CD4-positive, alpha-beta T cell treated with Interferon gamma for 1 hour (primary cell): ENCODE measurements at regions not wholly inside any gene's neighbourhood (a gene's known extent, or its start where the extent isn't known, plus 50 kb on each side); places are given as distances from the start of the nearest gene placed in this dataset.

Experiments used
- DNase-seq: peaks from one replicate; pipeline ENCODE4 v3.0.0-alpha.2; 2020

- no peak for DNase-seq
Observed at GRCh38 chr19:31160336-31160926, 188.8 kb downstream of the TSHZ3 start.

GRCh38 chr19:31154021-31154420, 195.2 kb downstream of the TSHZ3 start:
- DNase-seq = no peak

- no peak for DNase-seq
Observed at GRCh38 chr19:31152906-31153305, 196.3 kb downstream of the TSHZ3 start.

- no peak for DNase-seq
Observed at GRCh38 chr19:31149441-31149941, 199.7 kb downstream of the TSHZ3 start.

GRCh38 chr19:31148671-31149070, 200.6 kb downstream of the TSHZ3 start:
- DNase-seq = no peak

GRCh38 chr19:31147234-31147633, 202.0 kb downstream of the TSHZ3 start:
- DNase-seq = no peak

- DNase-seq = no peak
Observed at GRCh38 chr19:31146546-31147183, 202.6 kb downstream of the TSHZ3 start.

GRCh38 chr19:31146015-31146414, 203.2 kb downstream of the TSHZ3 start:
- no peak for DNase-seq

- DNase-seq = no peak
Observed at GRCh38 chr19:31145007-31145406, 204.2 kb downstream of the TSHZ3 start.

- no peak for DNase-seq
Observed at GRCh38 chr19:31144075-31144870, 205.0 kb downstream of the TSHZ3 start.

- no peak for DNase-seq
Observed at GRCh38 chr19:31141301-31141700, 207.9 kb downstream of the TSHZ3 start.

- DNase-seq = no peak
Observed at GRCh38 chr19:31140717-31141116, 208.5 kb downstream of the TSHZ3 start.

- no peak for DNase-seq
Observed at GRCh38 chr19:31139871-31140505, 209.2 kb downstream of the TSHZ3 start.

GRCh38 chr19:31138077-31138476, 211.2 kb downstream of the TSHZ3 start:
- no peak for DNase-seq

GRCh38 chr19:31135841-31136240, 213.4 kb downstream of the TSHZ3 start:
- DNase-seq = no peak

GRCh38 chr19:31132753-31133110, 216.5 kb downstream of the TSHZ3 start:
- DNase-seq = no peak

- DNase-seq = no peak
Observed at GRCh38 chr19:31128291-31128690, 220.9 kb downstream of the TSHZ3 start.

GRCh38 chr19:31127134-31127967, 221.9 kb downstream of the TSHZ3 start:
- DNase-seq = no peak

- no peak for DNase-seq
Observed at GRCh38 chr19:31126236-31126635, 223.0 kb downstream of the TSHZ3 start.

GRCh38 chr19:31125071-31125470, 224.2 kb downstream of the TSHZ3 start:
- DNase-seq = no peak

- no peak for DNase-seq
Observed at GRCh38 chr19:31121501-31121900, 227.7 kb downstream of the TSHZ3 start.

GRCh38 chr19:31120952-31121351, 228.3 kb downstream of the TSHZ3 start:
- no peak for DNase-seq
